HCT116 (cell line): ENCODE measurements at regions not wholly inside any gene's neighbourhood (a gene's known extent, or its start where the extent isn't known, plus 50 kb on each side); places are given as distances from the start of the nearest gene placed in this dataset.

Source experiments
- ATAC-seq: fragments of 200-7000 bp; cut with Tn5 transposase; 2 replicates; pipeline ENCODE4 v1.9.1; 2020; ENCODE audit warnings: mild to moderate bottlenecking, moderate library complexity
- BruUV-seq: library from RNA; stranded (reverse); fragments of 400-500 nt; replicated peaks from 2 replicates; lab custom pipeline; 2021; lab: Mats Ljungman, UMichigan
- CTCF ChIA-PET: fragments of 300-600 bp; sonication (Branson Sonifier 250); formaldehyde crosslinking; loops from one replicate; lab custom pipeline; 2021; ENCODE audit warnings: antibody characterized with exemption; lab: Charles Lee
- POLR2A ChIA-PET: fragments of 300-600, 350-600 bp; sonication (Branson Sonifier 250); formaldehyde crosslinking; loops from one replicate; lab custom pipeline; 2021; ENCODE audit warnings: antibody characterized with exemption; lab: Charles Lee
- RAD21 ChIA-PET, 2 experiments: fragments of 300-600 bp; sonication (Branson Sonifier 250); formaldehyde crosslinking; loops; one replicate each; lab custom pipeline; 2023; ENCODE audit warnings: low total read pairs in 2 of 2; ENCODE audit not compliant: uncharacterized antibody in 2 of 2, unreplicated experiment in 2 of 2, low non-redundant PET in 1 of 2; lab: Charles Lee
- DNase-seq: peaks from one replicate; pipeline ENCODE4 v3.0.0-alpha.2; 2010; ENCODE audit warnings: low read depth, low spot score
- H2AFZ ChIP-seq: fragments of 200-600 bp; shearing (Covaris generic), sonication (generic); 2 replicates; pipeline ENCODE4 v1.6.1; 2017; ENCODE audit warnings: low read depth, mixed run types, mixed read lengths, antibody characterized with exemption, low read length; ENCODE audit not compliant: poor library complexity, severe bottlenecking
- H3K27ac ChIP-seq: 2 replicates; pipeline ENCODE4 v1.5.1; 2012; ENCODE audit warnings: low read depth, low read length
- H3K27me3 ChIP-seq: fragments of 200-600 bp; sonication (generic); 2 replicates; pipeline ENCODE4 v1.6.1; 2016; ENCODE audit warnings: mixed run types, low read length, mixed read lengths; ENCODE audit not compliant: insufficient read depth
- H3K36me3 ChIP-seq, 2 experiments: fragments of 200-500 bp in 1 of 2; fragments of 200-600 bp in 1 of 2; sonication (Bioruptor generic) in 1 of 2; sonication (generic) in 1 of 2; 2 replicates each; pipeline versions ENCODE4 v1.5.1 to v1.6.1; 2014 to 2016; ENCODE audit warnings: low read length in 2 of 2, inconsistent platforms in 1 of 2, mixed read lengths in 1 of 2, mixed run types in 1 of 2; ENCODE audit not compliant: insufficient read depth in 2 of 2, control insufficient read depth in 1 of 2
- H3K4me1 ChIP-seq, 2 experiments: fragments of 200-600 bp in 1 of 2; sonication (generic) in 1 of 2; 2 replicates each; pipeline versions ENCODE4 v1.5.1 to v1.6.1; 2012 to 2017; ENCODE audit warnings: low read length in 2 of 2, inconsistent platforms in 1 of 2, mild to moderate bottlenecking in 1 of 2, mixed read lengths in 1 of 2, mixed run types in 1 of 2, moderate library complexity in 1 of 2; ENCODE audit not compliant: insufficient read depth in 2 of 2, control insufficient read depth in 1 of 2
- H3K4me2 ChIP-seq: fragments of 200-600 bp; sonication (generic); 2 replicates; pipeline ENCODE4 v1.6.1; 2017; ENCODE audit warnings: mixed run types, low read length, mixed read lengths
- H3K4me3 ChIP-seq, 2 experiments: fragments of 200-600 bp in 1 of 2; sonication (generic) in 1 of 2; replicated peaks in 1 of 2; 2 replicates each; pipeline ENCODE4 v1.5.1; 2011 to 2016; ENCODE audit warnings: low read length in 2 of 2, control low read depth in 1 of 2, low read depth in 1 of 2, mild to moderate bottlenecking in 1 of 2, mixed read lengths in 1 of 2, mixed run types in 1 of 2
- H3K79me2 ChIP-seq: fragments of 200-600 bp; sonication (generic); 2 replicates; pipeline ENCODE4 v1.6.1; 2017; ENCODE audit warnings: mild to moderate bottlenecking, mixed run types, low read length, moderate library complexity, mixed read lengths; ENCODE audit not compliant: insufficient read depth
- H3K9ac ChIP-seq: fragments of 200-600 bp; sonication (generic); 2 replicates; pipeline ENCODE4 v1.6.1; 2016; ENCODE audit warnings: low read length, mixed read lengths
- H3K9me2 ChIP-seq: fragments of 200-600 bp; sonication (generic), shearing (Covaris generic); 2 replicates; pipeline ENCODE4 v1.6.1; 2017; ENCODE audit warnings: mixed run types, mild to moderate bottlenecking, moderate library complexity; ENCODE audit not compliant: insufficient read depth
- H3K9me3 ChIP-seq, 2 experiments: fragments of 200-500 bp in 1 of 2; fragments of 200-600 bp in 1 of 2; sonication (Bioruptor generic) in 1 of 2; sonication (generic) in 1 of 2; 2 replicates each; pipeline ENCODE4 v1.6.1; 2014 to 2017; ENCODE audit warnings: low read length in 2 of 2, mixed read lengths in 2 of 2, inconsistent platforms in 1 of 2, low read depth in 1 of 2, mild to moderate bottlenecking in 1 of 2, mixed run types in 1 of 2, moderate library complexity in 1 of 2; ENCODE audit not compliant: control insufficient read depth in 1 of 2, insufficient read depth in 1 of 2
- H4K20me1 ChIP-seq: fragments of 200-600 bp; sonication (generic), shearing (Covaris generic); 2 replicates; pipeline ENCODE4 v1.6.1; 2017; ENCODE audit warnings: mixed run types, mild to moderate bottlenecking, moderate library complexity; ENCODE audit not compliant: insufficient read depth
- ELF1 ChIP-seq: IDR thresholded peaks from 2 replicates; pipeline ENCODE4 v1.6.1; 2012; ENCODE audit warnings: low read depth, borderline replicate concordance
- EZH2phosphoT487 ChIP-seq: fragments of 200-600 bp; IDR thresholded peaks from 2 replicates; pipeline ENCODE4 v1.6.1; 2018; ENCODE audit warnings: antibody characterized with exemption, borderline replicate concordance
- FOSL1 ChIP-seq: IDR thresholded peaks from 2 replicates; pipeline ENCODE4 v1.6.1; 2012; ENCODE audit warnings: low read depth
- POLR2A ChIP-seq: IDR thresholded peaks from 2 replicates; pipeline ENCODE4 v1.7.0; 2011; ENCODE audit warnings: borderline replicate concordance; ENCODE audit not compliant: insufficient read depth, insufficient read length; ENCODE audit errors: extremely low read depth
- SIN3A ChIP-seq: IDR thresholded peaks from 2 replicates; pipeline ENCODE4 v1.6.1; 2012; ENCODE audit warnings: low read depth
- SRF ChIP-seq: IDR thresholded peaks from 2 replicates; pipeline ENCODE4 v1.6.1; 2012; ENCODE audit warnings: low read depth
- TCF7L2 ChIP-seq: IDR thresholded peaks from 2 replicates; pipeline ENCODE4 v1.7.0; 2011; ENCODE audit warnings: borderline replicate concordance, inconsistent platforms; ENCODE audit not compliant: insufficient read depth, insufficient read length; ENCODE audit errors: extremely low read depth
- ZFX ChIP-seq: fragments of 450-650 bp; IDR thresholded peaks from 2 replicates; pipeline ENCODE4 v1.6.1; 2017
- intact Hi-C: fragments of 100-400 bp; cut with micrococcal nuclease; formaldehyde crosslinking; loops from 2 replicates; pipeline ENCODE4 v1.10.0; 2022
- TF ChIP-seq, protein P1 (sequence below), 3 experiments: fragments of 200-600 bp in 1 of 3; sonication (generic) in 1 of 3; IDR thresholded peaks in 2 of 3; conservative IDR thresholded peaks in 1 of 3; 2 replicates each; pipeline ENCODE4 v1.5.1; 2012 to 2017; ENCODE audit warnings: low read depth in 2 of 3, low read length in 2 of 3, antibody characterized with exemption in 1 of 3, borderline replicate concordance in 1 of 3, control low read depth in 1 of 3, mild to moderate bottlenecking in 1 of 3, mixed read lengths in 1 of 3, mixed run types in 1 of 3, moderate library complexity in 1 of 3; ENCODE audit not compliant: insufficient read depth in 1 of 3
- TF ChIP-seq, protein P2 (sequence below): IDR thresholded peaks from 2 replicates; pipeline ENCODE4 v1.6.1; 2012; ENCODE audit warnings: low read depth
- TF ChIP-seq, protein P3 (sequence below): IDR thresholded peaks from 2 replicates; pipeline ENCODE4 v1.6.1; 2011; ENCODE audit warnings: mild to moderate bottlenecking, low read length, moderate library complexity; ENCODE audit not compliant: insufficient replicate concordance; ENCODE audit errors: extremely low read depth

DNA sequence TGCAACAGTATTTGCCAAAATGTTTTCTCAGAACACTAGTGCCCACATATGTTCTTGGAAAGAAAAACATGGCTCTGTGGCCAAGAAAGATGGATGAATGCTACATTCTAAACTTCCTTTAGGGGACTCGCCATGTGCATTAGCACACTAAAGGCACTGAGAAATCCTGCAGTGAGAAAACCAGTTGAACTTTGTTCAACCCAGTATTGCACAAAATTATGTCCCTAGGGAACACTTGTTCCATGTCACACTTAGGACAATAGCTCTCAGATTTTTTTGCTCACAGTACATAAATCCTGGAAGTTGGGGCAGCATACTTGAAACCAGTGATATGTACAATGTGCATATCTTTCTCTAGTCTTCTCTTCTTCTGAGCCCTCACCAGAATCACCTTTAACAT is 96.6 kb downstream of the ADRB2 start:
- Histone ChIP-seq H3K4me1 (peaks cover 2 to 6% of the 10 kb centered on the region in 2 experiments; a peak in 2 of 4 replicates), H3K27ac (no peak overlapping the region), H3K9me2 (no peaks in the 10 kb centered on the region), H3K4me2 (no peak overlapping the region), H2AFZ (no peak overlapping the region), H3K79me2 (no peaks in the 10 kb centered on the region), H3K9ac (no peak overlapping the region), H4K20me1 (no peaks in the 10 kb centered on the region), H3K9me3 (no peaks in the 10 kb centered on the region), H3K27me3 (peaks cover 6% of the 10 kb centered on the region; the same call in 1 of the 2 replicates), H3K36me3 (no peaks in the 10 kb centered on the region), H3K4me3 (no peak overlapping the region)
- intact Hi-C loops, result no loop called here
- no peak for ATAC-seq
- RAD21 ChIA-PET, result no interaction called here
- CTCF ChIA-PET, result interaction anchor here (1.5 kb wide), 1 partner anchor 35 kb away, joined by 4 read pairs; no protein-coding TSS in a partner anchor
- POLR2A ChIA-PET, result no interaction called here
- no TSS peak for BruUV-seq
- no peak for DNase-seq
- TF ChIP-seq ZFX (no peak), SRF (no peak), TCF7L2 (no peak), FOSL1 (no peak), EZH2phosphoT487 (no peak), ELF1 (no peak), POLR2A (no peak), SIN3A (no peak)
- TF ChIP-seq, protein P1, sequence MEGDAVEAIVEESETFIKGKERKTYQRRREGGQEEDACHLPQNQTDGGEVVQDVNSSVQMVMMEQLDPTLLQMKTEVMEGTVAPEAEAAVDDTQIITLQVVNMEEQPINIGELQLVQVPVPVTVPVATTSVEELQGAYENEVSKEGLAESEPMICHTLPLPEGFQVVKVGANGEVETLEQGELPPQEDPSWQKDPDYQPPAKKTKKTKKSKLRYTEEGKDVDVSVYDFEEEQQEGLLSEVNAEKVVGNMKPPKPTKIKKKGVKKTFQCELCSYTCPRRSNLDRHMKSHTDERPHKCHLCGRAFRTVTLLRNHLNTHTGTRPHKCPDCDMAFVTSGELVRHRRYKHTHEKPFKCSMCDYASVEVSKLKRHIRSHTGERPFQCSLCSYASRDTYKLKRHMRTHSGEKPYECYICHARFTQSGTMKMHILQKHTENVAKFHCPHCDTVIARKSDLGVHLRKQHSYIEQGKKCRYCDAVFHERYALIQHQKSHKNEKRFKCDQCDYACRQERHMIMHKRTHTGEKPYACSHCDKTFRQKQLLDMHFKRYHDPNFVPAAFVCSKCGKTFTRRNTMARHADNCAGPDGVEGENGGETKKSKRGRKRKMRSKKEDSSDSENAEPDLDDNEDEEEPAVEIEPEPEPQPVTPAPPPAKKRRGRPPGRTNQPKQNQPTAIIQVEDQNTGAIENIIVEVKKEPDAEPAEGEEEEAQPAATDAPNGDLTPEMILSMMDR (IDR thresholded peaks at IDR 0.05 in 2 of 3, conservative IDR thresholded peaks at IDR 0.05 in 1 of 3; ENCODE audit: borderline replicate concordance in 1 of 3, insufficient read depth in 1 of 3, low read depth in 2 of 3, low read length in 2 of 3), result no peak
- TF ChIP-seq, protein P2, sequence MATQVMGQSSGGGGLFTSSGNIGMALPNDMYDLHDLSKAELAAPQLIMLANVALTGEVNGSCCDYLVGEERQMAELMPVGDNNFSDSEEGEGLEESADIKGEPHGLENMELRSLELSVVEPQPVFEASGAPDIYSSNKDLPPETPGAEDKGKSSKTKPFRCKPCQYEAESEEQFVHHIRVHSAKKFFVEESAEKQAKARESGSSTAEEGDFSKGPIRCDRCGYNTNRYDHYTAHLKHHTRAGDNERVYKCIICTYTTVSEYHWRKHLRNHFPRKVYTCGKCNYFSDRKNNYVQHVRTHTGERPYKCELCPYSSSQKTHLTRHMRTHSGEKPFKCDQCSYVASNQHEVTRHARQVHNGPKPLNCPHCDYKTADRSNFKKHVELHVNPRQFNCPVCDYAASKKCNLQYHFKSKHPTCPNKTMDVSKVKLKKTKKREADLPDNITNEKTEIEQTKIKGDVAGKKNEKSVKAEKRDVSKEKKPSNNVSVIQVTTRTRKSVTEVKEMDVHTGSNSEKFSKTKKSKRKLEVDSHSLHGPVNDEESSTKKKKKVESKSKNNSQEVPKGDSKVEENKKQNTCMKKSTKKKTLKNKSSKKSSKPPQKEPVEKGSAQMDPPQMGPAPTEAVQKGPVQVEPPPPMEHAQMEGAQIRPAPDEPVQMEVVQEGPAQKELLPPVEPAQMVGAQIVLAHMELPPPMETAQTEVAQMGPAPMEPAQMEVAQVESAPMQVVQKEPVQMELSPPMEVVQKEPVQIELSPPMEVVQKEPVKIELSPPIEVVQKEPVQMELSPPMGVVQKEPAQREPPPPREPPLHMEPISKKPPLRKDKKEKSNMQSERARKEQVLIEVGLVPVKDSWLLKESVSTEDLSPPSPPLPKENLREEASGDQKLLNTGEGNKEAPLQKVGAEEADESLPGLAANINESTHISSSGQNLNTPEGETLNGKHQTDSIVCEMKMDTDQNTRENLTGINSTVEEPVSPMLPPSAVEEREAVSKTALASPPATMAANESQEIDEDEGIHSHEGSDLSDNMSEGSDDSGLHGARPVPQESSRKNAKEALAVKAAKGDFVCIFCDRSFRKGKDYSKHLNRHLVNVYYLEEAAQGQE, result no peak
- TF ChIP-seq, protein P3, sequence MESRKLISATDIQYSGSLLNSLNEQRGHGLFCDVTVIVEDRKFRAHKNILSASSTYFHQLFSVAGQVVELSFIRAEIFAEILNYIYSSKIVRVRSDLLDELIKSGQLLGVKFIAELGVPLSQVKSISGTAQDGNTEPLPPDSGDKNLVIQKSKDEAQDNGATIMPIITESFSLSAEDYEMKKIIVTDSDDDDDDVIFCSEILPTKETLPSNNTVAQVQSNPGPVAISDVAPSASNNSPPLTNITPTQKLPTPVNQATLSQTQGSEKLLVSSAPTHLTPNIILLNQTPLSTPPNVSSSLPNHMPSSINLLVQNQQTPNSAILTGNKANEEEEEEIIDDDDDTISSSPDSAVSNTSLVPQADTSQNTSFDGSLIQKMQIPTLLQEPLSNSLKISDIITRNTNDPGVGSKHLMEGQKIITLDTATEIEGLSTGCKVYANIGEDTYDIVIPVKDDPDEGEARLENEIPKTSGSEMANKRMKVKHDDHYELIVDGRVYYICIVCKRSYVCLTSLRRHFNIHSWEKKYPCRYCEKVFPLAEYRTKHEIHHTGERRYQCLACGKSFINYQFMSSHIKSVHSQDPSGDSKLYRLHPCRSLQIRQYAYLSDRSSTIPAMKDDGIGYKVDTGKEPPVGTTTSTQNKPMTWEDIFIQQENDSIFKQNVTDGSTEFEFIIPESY, result no peak
- TF ChIP-seq, all 23 proteins: peak for 0
